Astrocyte (in vitro differentiated cells and primary cell): ENCODE measurements at regions not wholly inside any gene's neighbourhood (a gene's known extent, or its start where the extent isn't known, plus 50 kb on each side); places are given as distances from the start of the nearest gene placed in this dataset.
A peak's percentile ranks its signal among the peaks of the same experiment; 100 is the strongest.
"Not testable (repeated sequence)": the region's sequence is repeated elsewhere in the genome, so short reads cannot be mapped to it uniquely, and the experiment has no call there.

ENCODE experiments used
- DNase-seq: peaks from one replicate; pipeline ENCODE4 v3.0.0-alpha.2; 2010; ENCODE audit warnings: low read depth
- FAIRE-seq: peaks from 2 replicates; lab custom pipeline; 2011; peaks lifted over from hg19 to GRCh38; lab: Jason Lieb, UNC
- H2AFZ ChIP-seq: 2 replicates; pipeline ENCODE4 v1.6.0; 2012; ENCODE audit warnings: low read depth, low read length, inconsistent platforms
- H3K27ac ChIP-seq: 2 replicates; pipeline ENCODE4 v1.5.1; 2011; ENCODE audit warnings: low read depth, low read length, inconsistent platforms
- H3K27me3 ChIP-seq: 2 replicates; pipeline ENCODE4 v1.6.0; 2011; ENCODE audit warnings: low read length, inconsistent platforms; ENCODE audit not compliant: insufficient read depth
- H3K36me3 ChIP-seq: 2 replicates; pipeline ENCODE4 v1.5.1; 2011; ENCODE audit warnings: low read length, inconsistent platforms; ENCODE audit not compliant: insufficient read depth
- H3K4me1 ChIP-seq: 2 replicates; pipeline ENCODE4 v1.5.1; 2011; ENCODE audit warnings: low read length, inconsistent platforms; ENCODE audit not compliant: insufficient read depth
- H3K4me2 ChIP-seq: 2 replicates; pipeline ENCODE4 v1.6.0; 2012; ENCODE audit warnings: low read length, inconsistent platforms
- H3K4me3 ChIP-seq: 2 replicates; pipeline ENCODE4 v1.5.1; 2011; ENCODE audit warnings: low read depth, mild to moderate bottlenecking, low read length, inconsistent platforms; ENCODE audit not compliant: insufficient read depth
- H3K79me2 ChIP-seq: 2 replicates; pipeline ENCODE4 v1.6.0; 2012; ENCODE audit warnings: mild to moderate bottlenecking, low read length, inconsistent platforms; ENCODE audit not compliant: insufficient read depth
- H3K9ac ChIP-seq: 2 replicates; pipeline ENCODE4 v1.6.0; 2012; ENCODE audit warnings: mild to moderate bottlenecking, low read length, inconsistent platforms
- H3K9me3 ChIP-seq: 2 replicates; pipeline ENCODE4 v1.5.1; 2012; ENCODE audit warnings: low read depth, mild to moderate bottlenecking, low read length, inconsistent platforms; ENCODE audit not compliant: insufficient read depth
- H4K20me1 ChIP-seq: 2 replicates; pipeline ENCODE4 v1.6.0; 2012; ENCODE audit warnings: low read length, inconsistent platforms; ENCODE audit not compliant: insufficient read depth
- H3K27ac Mint-ChIP-seq: one replicate; pipeline ENCODE4 v1.8.0; 2021; ENCODE audit warnings: mild to moderate bottlenecking, mixed read lengths; ENCODE audit not compliant: unreplicated experiment
- H3K27me3 Mint-ChIP-seq: one replicate; pipeline ENCODE4 v1.8.0; 2021; ENCODE audit warnings: low read depth, mixed read lengths; ENCODE audit not compliant: unreplicated experiment
- H3K36me3 Mint-ChIP-seq: one replicate; pipeline ENCODE4 v1.8.0; 2021; ENCODE audit warnings: low read depth, mixed read lengths; ENCODE audit not compliant: unreplicated experiment
- H3K4me1 Mint-ChIP-seq: one replicate; pipeline ENCODE4 v1.8.0; 2021; ENCODE audit warnings: low read depth, mixed read lengths; ENCODE audit not compliant: unreplicated experiment
- H3K4me3 Mint-ChIP-seq: one replicate; pipeline ENCODE4 v1.8.0; 2021; ENCODE audit warnings: mild to moderate bottlenecking, moderate library complexity, mixed read lengths; ENCODE audit not compliant: unreplicated experiment
- H3K9me3 Mint-ChIP-seq: one replicate; pipeline ENCODE4 v1.8.0; 2021; ENCODE audit warnings: mild to moderate bottlenecking, mixed read lengths; ENCODE audit not compliant: unreplicated experiment
- EZH2 ChIP-seq: IDR thresholded peaks from 2 replicates; pipeline ENCODE4 v1.6.1; 2012; ENCODE audit warnings: mild to moderate bottlenecking, low read length, inconsistent platforms; ENCODE audit not compliant: insufficient read depth
- TF ChIP-seq, protein P1 (sequence below): IDR thresholded peaks from 2 replicates; pipeline ENCODE4 v1.5.1; 2011; ENCODE audit warnings: low read depth, mild to moderate bottlenecking, inconsistent platforms, low read length, moderate library complexity; ENCODE audit not compliant: insufficient read depth

- not testable (repeated sequence) for H3K4me2 ChIP-seq, H3K36me3 ChIP-seq, H3K4me1 Mint-ChIP-seq, H3K4me3 ChIP-seq, H3K9me3 Mint-ChIP-seq, H3K27ac ChIP-seq, H3K79me2 ChIP-seq, H3K4me3 Mint-ChIP-seq, H3K4me1 ChIP-seq, H4K20me1 ChIP-seq, H3K9me3 ChIP-seq, H3K27me3 Mint-ChIP-seq, FAIRE-seq, H3K36me3 Mint-ChIP-seq, H3K27ac Mint-ChIP-seq, H2AFZ ChIP-seq, DNase-seq, H3K9ac ChIP-seq, H3K27me3 ChIP-seq
These were observed 60.9 kb downstream of the PGRMC1 start for GRCh38 chrX:119296973-119297372.

- not testable (repeated sequence) for H2AFZ ChIP-seq, H3K79me2 ChIP-seq, FAIRE-seq, H3K4me3 Mint-ChIP-seq, H3K4me2 ChIP-seq, H3K4me3 ChIP-seq, H3K9me3 Mint-ChIP-seq, H4K20me1 ChIP-seq, H3K36me3 ChIP-seq, H3K9ac ChIP-seq, H3K27ac Mint-ChIP-seq, H3K27me3 Mint-ChIP-seq, H3K4me1 ChIP-seq, H3K9me3 ChIP-seq, H3K27me3 ChIP-seq, H3K36me3 Mint-ChIP-seq, H3K27ac ChIP-seq, H3K4me1 Mint-ChIP-seq, DNase-seq
These were observed 63.7 kb downstream of the PGRMC1 start for GRCh38 chrX:119299812-119300211.

DNA sequence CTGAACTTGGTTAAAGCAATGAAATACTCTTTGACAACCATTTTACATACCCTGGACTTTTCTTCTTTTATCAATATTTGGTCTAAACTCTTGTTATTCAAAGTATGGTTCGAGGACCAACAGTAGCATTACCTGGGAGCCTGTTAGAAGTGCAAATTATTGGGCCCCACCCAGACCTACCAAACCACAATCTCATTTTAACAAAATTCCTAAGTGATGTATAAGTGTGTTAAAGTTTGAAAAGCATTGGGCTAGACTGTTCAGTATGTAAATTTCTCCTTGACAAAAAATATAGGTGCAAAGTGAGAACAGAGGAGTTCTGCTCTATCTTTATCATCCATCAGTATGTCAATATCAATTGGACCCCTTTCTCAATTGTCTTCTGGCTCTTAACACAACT lies 67.1 kb downstream of the PGRMC1 start:
- no peaks in the 10 kb centered on the region for H3K36me3 ChIP-seq
- Mint-ChIP-seq H3K27me3 (no peaks in the 10 kb centered on the region), H3K9me3 (peaks cover 2% of the 10 kb centered on the region), H3K4me1 (no peaks in the 10 kb centered on the region), H3K27ac (no peak overlapping the region), H3K4me3 (no peak overlapping the region), H3K36me3 (no peaks in the 10 kb centered on the region)
- H3K27ac ChIP-seq, result no peak overlapping the region
- no peak overlapping the region for H2AFZ ChIP-seq
- H3K79me2 ChIP-seq, result no peaks in the 10 kb centered on the region
- H3K9ac ChIP-seq, result no peak overlapping the region
- H4K20me1 ChIP-seq, result no peaks in the 10 kb centered on the region
- TF ChIP-seq EZH2, result no peak
- TF ChIP-seq, protein P1, sequence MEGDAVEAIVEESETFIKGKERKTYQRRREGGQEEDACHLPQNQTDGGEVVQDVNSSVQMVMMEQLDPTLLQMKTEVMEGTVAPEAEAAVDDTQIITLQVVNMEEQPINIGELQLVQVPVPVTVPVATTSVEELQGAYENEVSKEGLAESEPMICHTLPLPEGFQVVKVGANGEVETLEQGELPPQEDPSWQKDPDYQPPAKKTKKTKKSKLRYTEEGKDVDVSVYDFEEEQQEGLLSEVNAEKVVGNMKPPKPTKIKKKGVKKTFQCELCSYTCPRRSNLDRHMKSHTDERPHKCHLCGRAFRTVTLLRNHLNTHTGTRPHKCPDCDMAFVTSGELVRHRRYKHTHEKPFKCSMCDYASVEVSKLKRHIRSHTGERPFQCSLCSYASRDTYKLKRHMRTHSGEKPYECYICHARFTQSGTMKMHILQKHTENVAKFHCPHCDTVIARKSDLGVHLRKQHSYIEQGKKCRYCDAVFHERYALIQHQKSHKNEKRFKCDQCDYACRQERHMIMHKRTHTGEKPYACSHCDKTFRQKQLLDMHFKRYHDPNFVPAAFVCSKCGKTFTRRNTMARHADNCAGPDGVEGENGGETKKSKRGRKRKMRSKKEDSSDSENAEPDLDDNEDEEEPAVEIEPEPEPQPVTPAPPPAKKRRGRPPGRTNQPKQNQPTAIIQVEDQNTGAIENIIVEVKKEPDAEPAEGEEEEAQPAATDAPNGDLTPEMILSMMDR, result no peak
- H3K27me3 ChIP-seq, result no peaks in the 10 kb centered on the region
- H3K4me1 ChIP-seq, result no peaks in the 10 kb centered on the region
- no peaks in the 10 kb centered on the region for H3K9me3 ChIP-seq
- H3K4me2 ChIP-seq, result no peak overlapping the region
- FAIRE-seq (no peak), DNase-seq (no peak)
- no peak overlapping the region for H3K4me3 ChIP-seq

DNA sequence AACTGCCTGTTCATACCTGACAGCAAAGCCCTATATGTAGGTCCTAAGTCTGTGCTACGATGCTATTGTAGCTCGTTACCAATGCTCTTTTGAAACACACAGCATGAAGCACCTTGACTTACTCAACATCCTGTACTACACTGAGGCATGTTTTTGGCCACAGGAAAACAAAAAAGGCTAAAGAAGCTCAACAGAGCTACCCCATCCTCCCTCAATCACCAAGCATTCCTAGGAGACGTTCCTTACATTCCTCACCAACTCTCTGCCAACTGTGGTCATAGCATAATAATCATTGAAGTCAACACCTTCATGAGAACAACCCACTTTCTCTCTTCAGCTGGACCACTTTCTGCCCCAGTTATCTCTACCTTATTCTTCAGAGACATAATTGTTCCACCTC lies 73.7 kb upstream of the SLC25A43 start:
- TF ChIP-seq, protein P1, result no peak
- no peak for TF ChIP-seq EZH2

DNA sequence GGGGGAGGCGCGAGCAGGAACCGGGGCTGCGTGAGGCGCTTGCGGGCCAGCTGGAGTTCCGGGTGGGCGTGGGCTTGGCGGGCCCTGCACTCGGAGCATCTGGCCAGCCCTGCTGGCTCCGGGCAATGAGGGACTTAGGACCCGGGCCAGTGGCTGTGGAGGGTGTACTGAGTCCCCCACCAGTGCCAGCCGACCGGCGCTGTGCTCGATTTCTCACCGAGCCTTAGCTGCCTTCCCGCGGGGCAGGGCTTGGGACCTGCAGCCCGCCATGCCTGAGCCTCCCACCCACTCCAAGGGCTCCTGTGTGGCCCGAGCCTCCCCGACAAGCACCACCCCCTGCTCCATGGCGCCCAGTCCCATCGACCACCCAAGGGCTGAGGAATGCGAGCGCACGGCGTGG lies 67.3 kb upstream of the SLC25A43 start:
- H3K9me3 ChIP-seq, H3K9me3 Mint-ChIP-seq, H3K27ac ChIP-seq, H3K4me3 Mint-ChIP-seq, H4K20me1 ChIP-seq, H3K27me3 Mint-ChIP-seq, H3K27ac Mint-ChIP-seq, H3K9ac ChIP-seq, H3K27me3 ChIP-seq, H2AFZ ChIP-seq, H3K36me3 Mint-ChIP-seq, H3K4me2 ChIP-seq, H3K36me3 ChIP-seq, H3K4me3 ChIP-seq, DNase-seq, H3K4me1 Mint-ChIP-seq, H3K79me2 ChIP-seq, FAIRE-seq, H3K4me1 ChIP-seq: not testable (repeated sequence)

More for the DNA sequence above, 73.7 kb upstream of the SLC25A43 start:
- H3K36me3 ChIP-seq, result no peaks in the 10 kb centered on the region
- Mint-ChIP-seq H3K9me3 (no peaks in the 10 kb centered on the region), H3K27ac (no peak overlapping the region), H3K4me1 (peaks cover 7% of the 10 kb centered on the region), H3K36me3 (no peaks in the 10 kb centered on the region), H3K4me3 (no peak overlapping the region), H3K27me3 (no peaks in the 10 kb centered on the region)
- no peaks in the 10 kb centered on the region for H3K9me3 ChIP-seq
- no peak overlapping the region for H3K27ac ChIP-seq
- H3K4me1 ChIP-seq, result no peaks in the 10 kb centered on the region
- H4K20me1 ChIP-seq, result no peaks in the 10 kb centered on the region
- no peaks in the 10 kb centered on the region for H3K27me3 ChIP-seq
- no peak overlapping the region for H3K9ac ChIP-seq
- no peak overlapping the region for H3K4me2 ChIP-seq
- H2AFZ ChIP-seq, result no peak overlapping the region
- DNase-seq (peak; percentile 37), FAIRE-seq (peak; percentile 87)
- H3K4me3 ChIP-seq, result no peak overlapping the region
- no peaks in the 10 kb centered on the region for H3K79me2 ChIP-seq
